Tibial nerve (tissue), 3 donors: ENCODE measurements at regions not wholly inside any gene's neighbourhood (a gene's known extent, or its start where the extent isn't known, plus 50 kb on each side); places are given as distances from the start of the nearest gene placed in this dataset.

ENCODE experiments used
- POLR2A ChIP-seq, 2 donors: fragments of 450-650 bp; IDR thresholded peaks; one replicate each; pipeline ENCODE4 v1.6.1; 2017; ENCODE audit warnings: antibody characterized with exemption in 2 of 2, mild to moderate bottlenecking in 2 of 2, moderate library complexity in 2 of 2
- TF ChIP-seq, protein P1 (sequence below), 5 experiments: fragments of 200-600 bp in 3 of 5; fragments of 450-650 bp in 2 of 5; sonication (generic) in 3 of 5; IDR thresholded peaks; one replicate each; pipeline ENCODE4 v1.5.1; 2016 to 2019; ENCODE audit warnings: antibody characterized with exemption in 5 of 5, mild to moderate bottlenecking in 3 of 5, moderate library complexity in 2 of 5

DNA sequence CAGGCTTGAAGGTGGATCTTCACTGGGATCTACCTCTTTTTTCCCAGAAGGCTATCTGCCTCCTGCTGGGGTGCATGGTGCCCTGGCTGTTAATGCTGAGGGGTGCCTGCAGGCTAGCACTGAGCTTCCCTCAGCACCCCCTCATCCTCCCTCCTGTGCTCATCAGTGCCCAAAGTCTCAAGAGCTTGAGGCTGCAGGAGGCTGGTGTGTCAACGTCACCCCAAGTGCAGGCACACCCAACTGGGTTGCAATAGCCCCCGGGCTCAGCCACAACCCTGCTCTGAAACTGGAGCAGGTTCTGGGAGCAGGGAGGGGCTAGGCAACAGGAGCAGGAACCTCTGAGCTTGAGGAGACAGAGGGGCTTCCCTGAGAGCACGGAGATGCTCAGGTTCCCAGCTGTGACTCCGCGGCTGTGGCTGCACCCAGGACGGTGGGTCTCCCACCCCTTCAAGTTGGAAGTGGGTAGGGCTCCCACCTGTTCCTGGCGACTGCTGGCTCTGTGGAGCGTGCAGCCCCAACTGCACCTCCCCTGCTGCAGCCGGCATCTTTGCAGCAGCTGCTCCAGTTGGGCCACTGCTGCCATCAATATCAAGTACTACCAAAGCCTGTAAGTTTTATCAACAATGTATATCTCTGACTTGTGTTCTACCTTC is 1266.6 kb upstream of the C9orf72 start:
- TF ChIP-seq, protein P1, sequence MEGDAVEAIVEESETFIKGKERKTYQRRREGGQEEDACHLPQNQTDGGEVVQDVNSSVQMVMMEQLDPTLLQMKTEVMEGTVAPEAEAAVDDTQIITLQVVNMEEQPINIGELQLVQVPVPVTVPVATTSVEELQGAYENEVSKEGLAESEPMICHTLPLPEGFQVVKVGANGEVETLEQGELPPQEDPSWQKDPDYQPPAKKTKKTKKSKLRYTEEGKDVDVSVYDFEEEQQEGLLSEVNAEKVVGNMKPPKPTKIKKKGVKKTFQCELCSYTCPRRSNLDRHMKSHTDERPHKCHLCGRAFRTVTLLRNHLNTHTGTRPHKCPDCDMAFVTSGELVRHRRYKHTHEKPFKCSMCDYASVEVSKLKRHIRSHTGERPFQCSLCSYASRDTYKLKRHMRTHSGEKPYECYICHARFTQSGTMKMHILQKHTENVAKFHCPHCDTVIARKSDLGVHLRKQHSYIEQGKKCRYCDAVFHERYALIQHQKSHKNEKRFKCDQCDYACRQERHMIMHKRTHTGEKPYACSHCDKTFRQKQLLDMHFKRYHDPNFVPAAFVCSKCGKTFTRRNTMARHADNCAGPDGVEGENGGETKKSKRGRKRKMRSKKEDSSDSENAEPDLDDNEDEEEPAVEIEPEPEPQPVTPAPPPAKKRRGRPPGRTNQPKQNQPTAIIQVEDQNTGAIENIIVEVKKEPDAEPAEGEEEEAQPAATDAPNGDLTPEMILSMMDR (IDR thresholded peaks at IDR 0.05): no peak
- no peak for TF ChIP-seq POLR2A (IDR thresholded peaks at IDR 0.05)
